ENCODE measurements at regions not wholly inside any gene's neighbourhood (a gene's known extent, or its start where the extent isn't known, plus 50 kb on each side); places are given as distances from the start of the nearest gene placed in this dataset.

- Mint-ChIP-seq H3K27ac (no peak overlapping the region), H3K27me3 (ENCODE audit: low read depth) (no peaks in the 10 kb centered on the region; the same call in 1 of the 2 replicates), H3K9me3 (peaks cover 7% of the 10 kb centered on the region), H3K4me1 (no peaks in the 10 kb centered on the region), H3K4me3 (no peak overlapping the region), H3K36me3 (no peaks in the 10 kb centered on the region; the same call in 1 of the 2 replicates)
- POLR2A ChIA-PET = no interaction called here
- ATAC-seq = no peak
- TF ChIP-seq ATF3 (CRISPR knock-in tag; conservative IDR thresholded peaks at IDR 0.05) = no peak
- TF ChIP-seq NFE2L1 (CRISPR knock-in tag; IDR thresholded peaks at IDR 0.05) = no peak
- no peak for TF ChIP-seq USF1 (CRISPR knock-in tag; IDR thresholded peaks at IDR 0.05)
- TF ChIP-seq ATF1 (CRISPR knock-in tag; IDR thresholded peaks at IDR 0.05) = no peak
- no peak for TF ChIP-seq TEAD1 (CRISPR knock-in tag; IDR thresholded peaks at IDR 0.05)
- no peak for TF ChIP-seq HMGXB4 (CRISPR knock-in tag; IDR thresholded peaks at IDR 0.05)
- no peak for TF ChIP-seq TEAD4 (CRISPR knock-in tag; IDR thresholded peaks at IDR 0.05)
- no peak for TF ChIP-seq GTF2I (CRISPR knock-in tag; conservative IDR thresholded peaks at IDR 0.05)
- TF ChIP-seq FOXP1 (CRISPR knock-in tag; IDR thresholded peaks at IDR 0.05; ENCODE audit: borderline replicate concordance) = no peak
- no peak for TF ChIP-seq MXD4 (CRISPR knock-in tag; IDR thresholded peaks at IDR 0.05; ENCODE audit: borderline replicate concordance)
- no peak for TF ChIP-seq NR3C1 (CRISPR knock-in tag; conservative IDR thresholded peaks at IDR 0.05; ENCODE audit: low read depth)
- no peak for TF ChIP-seq E2F1 (CRISPR knock-in tag; IDR thresholded peaks at IDR 0.05)
- no peak for TF ChIP-seq CREB1 (CRISPR knock-in tag; IDR thresholded peaks at IDR 0.05)
- no peak for TF ChIP-seq TCF7 (CRISPR knock-in tag; IDR thresholded peaks at IDR 0.05; ENCODE audit: low read depth)
- no peak for TF ChIP-seq HMGA2 (CRISPR knock-in tag; IDR thresholded peaks at IDR 0.05)
- no peak for TF ChIP-seq ZNF396 (CRISPR knock-in tag; IDR thresholded peaks at IDR 0.05; ENCODE audit: borderline replicate concordance)
- no peak for TF ChIP-seq ESRRA (CRISPR knock-in tag; IDR thresholded peaks at IDR 0.05; ENCODE audit: borderline replicate concordance)
- CTCF ChIA-PET = no interaction called here
- no peak for DNase-seq (ENCODE audit: low spot score)
These were observed 61.1 kb upstream of the PDGFD start for GRCh38 chr11:104225047-104225446.

- Mint-ChIP-seq H3K27ac (no peak overlapping the region), H3K4me1 (no peaks in the 10 kb centered on the region), H3K27me3 (ENCODE audit: low read depth) (no peaks in the 10 kb centered on the region; the same call in 1 of the 2 replicates), H3K9me3 (peaks cover 7% of the 10 kb centered on the region), H3K36me3 (no peaks in the 10 kb centered on the region; the same call in 1 of the 2 replicates), H3K4me3 (no peak overlapping the region)
- ChIA-PET POLR2A (no interaction called here), CTCF (no interaction called here)
- no peak for TF ChIP-seq E2F4 (CRISPR knock-in tag; IDR thresholded peaks at IDR 0.05; ENCODE audit: borderline replicate concordance, low read depth)
- no peak for TF ChIP-seq RELA (CRISPR knock-in tag; IDR thresholded peaks at IDR 0.05; ENCODE audit: borderline replicate concordance)
- DNase-seq (ENCODE audit: low spot score) (no peak), ATAC-seq (no peak)
These were observed 58.5 kb upstream of the PDGFD start for GRCh38 chr11:104222464-104222863.

- H3K27ac Mint-ChIP-seq = no peak overlapping the region
- no peaks in the 10 kb centered on the region for H3K4me1 Mint-ChIP-seq
- ATAC-seq (no peak), DNase-seq (ENCODE audit: low spot score) (no peak)
- H3K27me3 Mint-ChIP-seq (ENCODE audit: low read depth) = no peaks in the 10 kb centered on the region; the same call in 1 of the 2 replicates
- POLR2A ChIA-PET = no interaction called here
- CTCF ChIA-PET = no interaction called here
- no peak overlapping the region for H3K4me3 Mint-ChIP-seq
- no peaks in the 10 kb centered on the region; the same call in 1 of the 2 replicates for H3K36me3 Mint-ChIP-seq
- H3K9me3 Mint-ChIP-seq = peaks cover 7% of the 10 kb centered on the region
- TF ChIP-seq NFYB (CRISPR knock-in tag; conservative IDR thresholded peaks at IDR 0.05; ENCODE audit: low read depth) (no peak), CREB1 (CRISPR knock-in tag; IDR thresholded peaks at IDR 0.05) (no peak), FOXK1 (CRISPR knock-in tag; IDR thresholded peaks at IDR 0.05) (no peak), KAT7 (CRISPR knock-in tag; IDR thresholded peaks at IDR 0.05; ENCODE audit: borderline replicate concordance) (no peak), CDX4 (CRISPR knock-in tag; IDR thresholded peaks at IDR 0.05; ENCODE audit: borderline replicate concordance) (no peak), ERG (CRISPR knock-in tag; IDR thresholded peaks at IDR 0.05) (no peak), CTCF (IDR thresholded peaks at IDR 0.05) (no peak)
These were observed 57.5 kb upstream of the PDGFD start for GRCh38 chr11:104221455-104221854.
